ENCODE measurements at regions not wholly inside any gene's neighbourhood (a gene's known extent, or its start where the extent isn't known, plus 50 kb on each side); places are given as distances from the start of the nearest gene placed in this dataset.

- no peaks in the 10 kb centered on the region for H3K4me1 Mint-ChIP-seq
- ATAC-seq (ENCODE audit: low read depth) (no peak), DNase-seq (ENCODE audit: low spot score in 2 of 2) (no peak)
- no peak overlapping the region for H3K27ac Mint-ChIP-seq
- no peak overlapping the region for H3K4me3 Mint-ChIP-seq
- peaks cover 3% of the 10 kb centered on the region for H3K27me3 Mint-ChIP-seq
- H3K36me3 Mint-ChIP-seq = no peaks in the 10 kb centered on the region
- peaks cover 8% of the 10 kb centered on the region for H3K9me3 Mint-ChIP-seq
Observed at GRCh38 chr14:99007795-99008194, 264.2 kb downstream of the BCL11B start.

GRCh38 chr14:99009871-99010270 lies 262.1 kb downstream of the BCL11B start:
- H3K36me3 Mint-ChIP-seq = no peaks in the 10 kb centered on the region
- peaks cover 3% of the 10 kb centered on the region for H3K27me3 Mint-ChIP-seq
- no peak overlapping the region for H3K27ac Mint-ChIP-seq
- peaks cover 7% of the 10 kb centered on the region for H3K9me3 Mint-ChIP-seq
- H3K4me1 Mint-ChIP-seq = no peaks in the 10 kb centered on the region
- no peak for ATAC-seq (ENCODE audit: low read depth)
- no peak for DNase-seq (ENCODE audit: low spot score in 2 of 2)
- H3K4me3 Mint-ChIP-seq = no peak overlapping the region

- Mint-ChIP-seq H3K9me3 (peaks cover 7% of the 10 kb centered on the region), H3K4me3 (no peak overlapping the region), H3K27ac (no peak overlapping the region), H3K4me1 (no peaks in the 10 kb centered on the region), H3K36me3 (no peaks in the 10 kb centered on the region), H3K27me3 (peaks cover 3% of the 10 kb centered on the region)
- DNase-seq (ENCODE audit: low spot score in 2 of 2) (no peak), ATAC-seq (ENCODE audit: low read depth) (no peak)
Observed at GRCh38 chr14:99011385-99011784, 260.6 kb downstream of the BCL11B start.

- H3K36me3 Mint-ChIP-seq = no peaks in the 10 kb centered on the region
- H3K27me3 Mint-ChIP-seq = peaks cover 3% of the 10 kb centered on the region
- H3K9me3 Mint-ChIP-seq = peaks cover 11% of the 10 kb centered on the region
- ATAC-seq (ENCODE audit: low read depth) (no peak), DNase-seq (ENCODE audit: low spot score in 2 of 2) (no peak)
- no peak overlapping the region for H3K27ac Mint-ChIP-seq
- H3K4me1 Mint-ChIP-seq = no peaks in the 10 kb centered on the region
- no peak overlapping the region for H3K4me3 Mint-ChIP-seq
Observed at GRCh38 chr14:99012703-99013102, 259.3 kb downstream of the BCL11B start.

- Mint-ChIP-seq H3K4me1 (no peaks in the 10 kb centered on the region), H3K4me3 (no peak overlapping the region), H3K27ac (no peak overlapping the region), H3K27me3 (no peaks in the 10 kb centered on the region), H3K9me3 (peaks cover 4% of the 10 kb centered on the region), H3K36me3 (no peaks in the 10 kb centered on the region)
- DNase-seq (ENCODE audit: low spot score in 2 of 2) (no peak), ATAC-seq (ENCODE audit: low read depth) (no peak)
Observed at GRCh38 chr14:99015833-99016232, 256.2 kb downstream of the BCL11B start.

GRCh38 chr14:99023371-99023770 lies 248.6 kb downstream of the BCL11B start:
- no peaks in the 10 kb centered on the region for H3K27me3 Mint-ChIP-seq
- H3K9me3 Mint-ChIP-seq = peaks cover 3% of the 10 kb centered on the region
- H3K27ac Mint-ChIP-seq = no peak overlapping the region
- no peaks in the 10 kb centered on the region for H3K4me1 Mint-ChIP-seq
- no peak overlapping the region for H3K4me3 Mint-ChIP-seq
- DNase-seq (ENCODE audit: low spot score in 2 of 2) = no peak
- no peaks in the 10 kb centered on the region for H3K36me3 Mint-ChIP-seq
- no peak for ATAC-seq (ENCODE audit: low read depth)

GRCh38 chr14:99024926-99025325 lies 247.1 kb downstream of the BCL11B start:
- DNase-seq (ENCODE audit: low spot score in 2 of 2) (no peak), ATAC-seq (ENCODE audit: low read depth) (no peak)
- Mint-ChIP-seq H3K27me3 (no peaks in the 10 kb centered on the region), H3K4me3 (no peak overlapping the region), H3K4me1 (no peaks in the 10 kb centered on the region), H3K36me3 (no peaks in the 10 kb centered on the region), H3K9me3 (peaks cover 3% of the 10 kb centered on the region), H3K27ac (no peak overlapping the region)

GRCh38 chr14:99025418-99025817 lies 246.6 kb downstream of the BCL11B start:
- ATAC-seq (ENCODE audit: low read depth) (no peak), DNase-seq (ENCODE audit: low spot score in 2 of 2) (no peak)
- Mint-ChIP-seq H3K4me3 (no peak overlapping the region), H3K9me3 (peaks cover 3% of the 10 kb centered on the region), H3K36me3 (no peaks in the 10 kb centered on the region), H3K27ac (no peak overlapping the region), H3K27me3 (no peaks in the 10 kb centered on the region), H3K4me1 (no peaks in the 10 kb centered on the region)

GRCh38 chr14:99026471-99026870 lies 245.5 kb downstream of the BCL11B start:
- DNase-seq (ENCODE audit: low spot score in 2 of 2) = no peak

GRCh38 chr14:99028041-99028440 lies 244.0 kb downstream of the BCL11B start:
- peaks cover 2% of the 10 kb centered on the region for H3K9me3 Mint-ChIP-seq
- no peak overlapping the region for H3K27ac Mint-ChIP-seq
- H3K4me1 Mint-ChIP-seq = no peaks in the 10 kb centered on the region
- no peaks in the 10 kb centered on the region for H3K27me3 Mint-ChIP-seq
- H3K4me3 Mint-ChIP-seq = no peak overlapping the region
- ATAC-seq (ENCODE audit: low read depth) = no peak
- no peaks in the 10 kb centered on the region for H3K36me3 Mint-ChIP-seq
- no peak for DNase-seq (ENCODE audit: low spot score in 2 of 2)

More at GRCh38 chr14:99026471-99026870, 245.5 kb downstream of the BCL11B start:
- Mint-ChIP-seq H3K36me3 (no peaks in the 10 kb centered on the region), H3K27me3 (no peaks in the 10 kb centered on the region), H3K4me1 (no peaks in the 10 kb centered on the region), H3K4me3 (no peak overlapping the region), H3K27ac (no peak overlapping the region), H3K9me3 (peaks cover 3% of the 10 kb centered on the region)
- ATAC-seq (ENCODE audit: low read depth) = no peak

GRCh38 chr14:99028521-99028920 lies 243.5 kb downstream of the BCL11B start:
- Mint-ChIP-seq H3K9me3 (peaks cover 2% of the 10 kb centered on the region), H3K36me3 (no peaks in the 10 kb centered on the region), H3K27ac (no peak overlapping the region), H3K4me1 (no peaks in the 10 kb centered on the region), H3K4me3 (no peak overlapping the region), H3K27me3 (no peaks in the 10 kb centered on the region)
- DNase-seq (ENCODE audit: low spot score in 2 of 2) (no peak), ATAC-seq (ENCODE audit: low read depth) (no peak)

- H3K4me3 Mint-ChIP-seq = no peak overlapping the region
- H3K9me3 Mint-ChIP-seq = peaks cover 3% of the 10 kb centered on the region
- no peak for ATAC-seq (ENCODE audit: low read depth)
- no peak overlapping the region for H3K27ac Mint-ChIP-seq
- H3K4me1 Mint-ChIP-seq = no peaks in the 10 kb centered on the region
- DNase-seq (ENCODE audit: low spot score in 2 of 2) = no peak
- H3K36me3 Mint-ChIP-seq = no peaks in the 10 kb centered on the region
- H3K27me3 Mint-ChIP-seq = no peaks in the 10 kb centered on the region
Observed at GRCh38 chr14:99029145-99029915, 242.7 kb downstream of the BCL11B start.

GRCh38 chr14:99029916-99030305 lies 242.1 kb downstream of the BCL11B start:
- Mint-ChIP-seq H3K4me1 (no peaks in the 10 kb centered on the region), H3K27ac (no peak overlapping the region), H3K9me3 (peaks cover 3% of the 10 kb centered on the region), H3K4me3 (no peak overlapping the region), H3K27me3 (no peaks in the 10 kb centered on the region), H3K36me3 (no peaks in the 10 kb centered on the region)
- no peak for DNase-seq (ENCODE audit: low spot score in 2 of 2)
- ATAC-seq (ENCODE audit: low read depth) = no peak

GRCh38 chr14:99030454-99030853 lies 241.5 kb downstream of the BCL11B start:
- no peak overlapping the region for H3K4me3 Mint-ChIP-seq
- peaks cover 5% of the 10 kb centered on the region for H3K9me3 Mint-ChIP-seq
- no peaks in the 10 kb centered on the region for H3K4me1 Mint-ChIP-seq
- DNase-seq (ENCODE audit: low spot score in 2 of 2) = no peak
- no peak overlapping the region for H3K27ac Mint-ChIP-seq
- H3K27me3 Mint-ChIP-seq = no peaks in the 10 kb centered on the region
- ATAC-seq (ENCODE audit: low read depth) = no peak
- no peaks in the 10 kb centered on the region for H3K36me3 Mint-ChIP-seq

- Mint-ChIP-seq H3K27me3 (no peaks in the 10 kb centered on the region), H3K4me3 (no peak overlapping the region), H3K4me1 (no peaks in the 10 kb centered on the region), H3K9me3 (peaks cover 6% of the 10 kb centered on the region), H3K27ac (no peak overlapping the region), H3K36me3 (no peaks in the 10 kb centered on the region)
- DNase-seq (ENCODE audit: low spot score in 2 of 2) (no peak), ATAC-seq (ENCODE audit: low read depth) (no peak)
Observed at GRCh38 chr14:99032759-99033158, 239.2 kb downstream of the BCL11B start.
